ENCODE measurements at regions not wholly inside any gene's neighbourhood (a gene's known extent, or its start where the extent isn't known, plus 50 kb on each side); places are given as distances from the start of the nearest gene placed in this dataset.

DNA sequence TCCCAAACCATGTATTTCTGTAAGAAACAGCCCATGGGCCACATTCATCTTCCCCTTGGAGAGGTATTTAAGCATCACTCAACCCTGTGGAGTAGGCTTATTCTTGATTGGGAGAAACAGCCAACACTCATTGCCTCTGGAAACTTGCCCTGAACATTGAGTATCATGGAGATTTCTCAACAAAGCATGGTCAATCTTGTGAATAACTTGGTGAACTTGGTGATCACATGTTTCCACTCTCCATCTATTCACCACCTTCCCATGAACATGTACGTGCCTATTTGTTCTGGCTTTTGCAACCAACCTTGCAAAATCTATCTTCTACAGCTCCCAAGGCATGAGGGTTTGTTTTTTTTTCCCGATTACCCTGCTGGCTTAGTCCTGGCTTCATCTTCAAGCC, 163.2 kb downstream of the PAH start:
- TF ChIP-seq POLR2AphosphoS5 (IDR thresholded peaks at IDR 0.05; ENCODE audit: low read depth, low read length) = no peak
- TF ChIP-seq POLR2A (IDR thresholded peaks at IDR 0.05; ENCODE audit: low read depth, low read length) = no peak

All from GM12892 (cell line).